ENCODE measurements at regions not wholly inside any gene's neighbourhood (a gene's known extent, or its start where the extent isn't known, plus 50 kb on each side); places are given as distances from the start of the nearest gene placed in this dataset.

DNA sequence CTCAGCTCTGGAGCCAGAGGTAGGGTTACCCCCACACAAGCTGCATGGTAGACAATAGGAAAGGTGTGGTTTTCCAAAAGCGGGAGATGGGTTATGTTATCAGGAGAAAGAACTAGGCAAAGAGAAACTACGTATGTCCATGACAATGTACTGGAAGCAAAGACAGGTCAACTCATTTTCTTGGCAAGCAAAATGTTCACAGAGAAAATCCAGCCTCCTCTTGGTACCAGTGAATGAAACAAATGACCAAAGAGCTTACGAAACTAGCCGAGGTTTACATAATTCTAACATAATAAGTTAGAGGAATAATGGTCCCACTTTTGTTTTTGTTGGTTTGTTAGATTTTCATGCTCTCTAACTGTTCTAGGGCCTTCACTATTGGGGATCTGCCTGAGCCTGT lies 338.1 kb upstream of the TGFBR2 start:
- Histone ChIP-seq H3K9me3 (peaks cover 6% of the 10 kb centered on the region; the same call in 1 of the 2 replicates), H3K36me3 (ENCODE audit: control insufficient read depth, insufficient read depth, low read length) (no peaks in the 10 kb centered on the region), H3K4me1 (no peaks in the 10 kb centered on the region), H3K27me3 (replicated peaks; ENCODE audit: control insufficient read depth, insufficient read depth, low read length) (no peaks in the 10 kb centered on the region), H3K4me3 (ENCODE audit: low read depth, low read length) (no peak overlapping the region)
- intact Hi-C loops (cut with micrococcal nuclease; ENCODE audit: unreplicated experiment): no loop called here
- DNase-seq: no peak
- ChIA-PET CTCF (no interaction called here), POLR2A (no interaction called here)
- Mint-ChIP-seq H3K4me1 (ENCODE audit: low read depth, unreplicated experiment) (no peaks in the 10 kb centered on the region), H3K4me3 (ENCODE audit: unreplicated experiment) (no peak overlapping the region), H3K27ac (ENCODE audit: unreplicated experiment) (no peak overlapping the region), H3K27me3 (ENCODE audit: insufficient read depth, unreplicated experiment) (no peaks in the 10 kb centered on the region), H3K36me3 (ENCODE audit: insufficient read depth, unreplicated experiment) (peaks cover 10% of the 10 kb centered on the region), H3K9me3 (ENCODE audit: unreplicated experiment) (peaks cover 18% of the 10 kb centered on the region)
- no TSS peak for BruUV-seq (replicated peaks)
- TF ChIP-seq, protein P1, sequence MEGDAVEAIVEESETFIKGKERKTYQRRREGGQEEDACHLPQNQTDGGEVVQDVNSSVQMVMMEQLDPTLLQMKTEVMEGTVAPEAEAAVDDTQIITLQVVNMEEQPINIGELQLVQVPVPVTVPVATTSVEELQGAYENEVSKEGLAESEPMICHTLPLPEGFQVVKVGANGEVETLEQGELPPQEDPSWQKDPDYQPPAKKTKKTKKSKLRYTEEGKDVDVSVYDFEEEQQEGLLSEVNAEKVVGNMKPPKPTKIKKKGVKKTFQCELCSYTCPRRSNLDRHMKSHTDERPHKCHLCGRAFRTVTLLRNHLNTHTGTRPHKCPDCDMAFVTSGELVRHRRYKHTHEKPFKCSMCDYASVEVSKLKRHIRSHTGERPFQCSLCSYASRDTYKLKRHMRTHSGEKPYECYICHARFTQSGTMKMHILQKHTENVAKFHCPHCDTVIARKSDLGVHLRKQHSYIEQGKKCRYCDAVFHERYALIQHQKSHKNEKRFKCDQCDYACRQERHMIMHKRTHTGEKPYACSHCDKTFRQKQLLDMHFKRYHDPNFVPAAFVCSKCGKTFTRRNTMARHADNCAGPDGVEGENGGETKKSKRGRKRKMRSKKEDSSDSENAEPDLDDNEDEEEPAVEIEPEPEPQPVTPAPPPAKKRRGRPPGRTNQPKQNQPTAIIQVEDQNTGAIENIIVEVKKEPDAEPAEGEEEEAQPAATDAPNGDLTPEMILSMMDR (IDR thresholded peaks at IDR 0.05; ENCODE audit: insufficient read depth in 1 of 2, low read depth in 1 of 2, low read length in 1 of 2, severe bottlenecking in 1 of 2, unreplicated experiment in 1 of 2): no peak

- TF ChIP-seq, protein P1 (IDR thresholded peaks at IDR 0.05; ENCODE audit: insufficient read depth in 1 of 2, low read depth in 1 of 2, low read length in 1 of 2, severe bottlenecking in 1 of 2, unreplicated experiment in 1 of 2): no peak
- DNase-seq: no peak
- Mint-ChIP-seq H3K36me3 (ENCODE audit: insufficient read depth, unreplicated experiment) (peaks cover 10% of the 10 kb centered on the region), H3K27me3 (ENCODE audit: insufficient read depth, unreplicated experiment) (no peaks in the 10 kb centered on the region), H3K27ac (ENCODE audit: unreplicated experiment) (no peak overlapping the region), H3K4me3 (ENCODE audit: unreplicated experiment) (no peak overlapping the region), H3K4me1 (ENCODE audit: low read depth, unreplicated experiment) (no peaks in the 10 kb centered on the region), H3K9me3 (ENCODE audit: unreplicated experiment) (peaks cover 11% of the 10 kb centered on the region)
- no peaks in the 10 kb centered on the region for H3K36me3 ChIP-seq (ENCODE audit: control insufficient read depth, insufficient read depth, low read length)
- no TSS peak for BruUV-seq (replicated peaks)
- intact Hi-C loops (cut with micrococcal nuclease; ENCODE audit: unreplicated experiment): no loop called here
- ChIA-PET CTCF (no interaction called here), POLR2A (no interaction called here)
- H3K27me3 ChIP-seq (replicated peaks; ENCODE audit: control insufficient read depth, insufficient read depth, low read length): no peaks in the 10 kb centered on the region
- H3K4me1 ChIP-seq: no peaks in the 10 kb centered on the region
- H3K9me3 ChIP-seq: no peaks in the 10 kb centered on the region; the same call in none of the 2 replicates
- H3K4me3 ChIP-seq (ENCODE audit: low read depth, low read length): no peak overlapping the region
These were observed 336.5 kb upstream of the TGFBR2 start for GRCh38 chr3:30269751-30270445.

GRCh38 chr3:30271781-30272180 lies 334.6 kb upstream of the TGFBR2 start:
- Mint-ChIP-seq H3K27me3 (ENCODE audit: insufficient read depth, unreplicated experiment) (no peaks in the 10 kb centered on the region), H3K9me3 (ENCODE audit: unreplicated experiment) (no peaks in the 10 kb centered on the region), H3K27ac (ENCODE audit: unreplicated experiment) (no peak overlapping the region), H3K36me3 (ENCODE audit: insufficient read depth, unreplicated experiment) (peaks cover 10% of the 10 kb centered on the region), H3K4me3 (ENCODE audit: unreplicated experiment) (no peak overlapping the region), H3K4me1 (ENCODE audit: low read depth, unreplicated experiment) (no peaks in the 10 kb centered on the region)
- ChIA-PET POLR2A (no interaction called here), CTCF (no interaction called here)
- Histone ChIP-seq H3K4me1 (no peaks in the 10 kb centered on the region), H3K4me3 (ENCODE audit: low read depth, low read length) (no peak overlapping the region), H3K27me3 (replicated peaks; ENCODE audit: control insufficient read depth, insufficient read depth, low read length) (no peaks in the 10 kb centered on the region), H3K36me3 (ENCODE audit: control insufficient read depth, insufficient read depth, low read length) (no peaks in the 10 kb centered on the region), H3K9me3 (peaks cover 4% of the 10 kb centered on the region)
- TF ChIP-seq, protein P1 (IDR thresholded peaks at IDR 0.05; ENCODE audit: insufficient read depth in 1 of 2, low read depth in 1 of 2, low read length in 1 of 2, severe bottlenecking in 1 of 2, unreplicated experiment in 1 of 2): no peak
- DNase-seq: no peak
- BruUV-seq (replicated peaks): no TSS peak
- intact Hi-C loops (cut with micrococcal nuclease; ENCODE audit: unreplicated experiment): no loop called here

Data from Caco-2 (cell line).